Gastroesophageal sphincter (tissue), 4 donors: ENCODE measurements at regions not wholly inside any gene's neighbourhood (a gene's known extent, or its start where the extent isn't known, plus 50 kb on each side); places are given as distances from the start of the nearest gene placed in this dataset.

Source experiments
- ATAC-seq: fragments of 150-250 bp; one replicate; pipeline ENCODE4 v1.9.1; 2016; ENCODE audit warnings: mild to moderate bottlenecking, moderate library complexity
- H3K27ac ChIP-seq, 4 donors: fragments of 200-600 bp; sonication (generic) in 3 of 4; 1 replicate in 3 of 4; 2 replicates in 1 of 4; pipeline ENCODE4 v1.5.1; 2016 to 2019
- H3K27me3 ChIP-seq: fragments of 200-600 bp; sonication (generic); one replicate; pipeline ENCODE4 v1.5.1; 2019
- H3K36me3 ChIP-seq, 2 donors: fragments of 200-600 bp; sonication (generic); one replicate each; pipeline ENCODE4 v1.5.1; 2019; ENCODE audit warnings: control low read depth in 1 of 2
- H3K4me1 ChIP-seq, 3 donors: fragments of 200-600 bp; sonication (generic); 1 replicate in 2 of 3; 2 replicates in 1 of 3; pipeline ENCODE4 v1.5.1; 2016 to 2019; ENCODE audit warnings: control low read depth in 2 of 3
- H3K4me3 ChIP-seq, 2 donors: fragments of 200-600 bp; sonication (generic); one replicate each; pipeline ENCODE4 v1.5.1; 2019; ENCODE audit warnings: mild to moderate bottlenecking in 1 of 2, moderate library complexity in 1 of 2
- H3K9me3 ChIP-seq, 3 donors: fragments of 200-600 bp; sonication (generic); one replicate each; pipeline ENCODE4 v1.5.1; 2017 to 2019; ENCODE audit warnings: control low read depth in 2 of 3
- CTCF ChIP-seq, 4 experiments: fragments of 200-600 bp in 2 of 4; fragments of 450-650 bp in 2 of 4; sonication (generic) in 1 of 4; IDR thresholded peaks; one replicate each; pipeline ENCODE4 v1.5.1; 2017 to 2019; ENCODE audit warnings: antibody characterized with exemption in 4 of 4, mild to moderate bottlenecking in 2 of 4, moderate library complexity in 2 of 4
- EP300 ChIP-seq: sonication (generic); formaldehyde crosslinking; IDR thresholded peaks from one replicate; pipeline ENCODE4 v1.6.1; 2017; ENCODE audit warnings: antibody characterized with exemption, mild to moderate bottlenecking
- POLR2A ChIP-seq, 2 donors: fragments of 450-650 bp; IDR thresholded peaks; one replicate each; pipeline ENCODE4 v1.6.1; 2017; ENCODE audit warnings: antibody characterized with exemption in 2 of 2, mild to moderate bottlenecking in 2 of 2, moderate library complexity in 1 of 2
- POLR2AphosphoS5 ChIP-seq: sonication (generic); formaldehyde crosslinking; IDR thresholded peaks from one replicate; pipeline ENCODE4 v1.6.1; 2017; ENCODE audit warnings: antibody characterized with exemption
- WGBS, 2 donors: methylation state at CpG; one replicate each; pipeline ENCODE4 v1.1.5; 2018; ENCODE audit warnings: low coverage in 1 of 2; 5-methylcytosine and 5-hydroxymethylcytosine counted together

GRCh38 chr1:219506936-219507335 is 106.0 kb downstream of the ZC3H11B start:
- no peak overlapping the region for H3K27ac ChIP-seq
- ATAC-seq: no peak
- H3K4me1 ChIP-seq: peaks cover 0 to 10% (median 0%) of the 10 kb centered on the region in 3 donors
- H3K36me3 ChIP-seq: no peaks in the 10 kb centered on the region
- WGBS, 2 donors: 75 to 78% methylated on average over 1 of the region's 1 CpG
- H3K4me3 ChIP-seq: no peak overlapping the region
- TF ChIP-seq POLR2A (IDR thresholded peaks at IDR 0.05) (no peak), CTCF (IDR thresholded peaks at IDR 0.05) (no peak), POLR2AphosphoS5 (no peak), EP300 (no peak)
- no peaks in the 10 kb centered on the region for H3K9me3 ChIP-seq
- no peaks in the 10 kb centered on the region for H3K27me3 ChIP-seq

- Histone ChIP-seq H3K27ac (peak overlapping the region in 1 of 4 donors; percentile 43), H3K4me3 (no peak overlapping the region), H3K36me3 (no peaks in the 10 kb centered on the region), H3K4me1 (peaks cover 0 to 10% (median 0%) of the 10 kb centered on the region in 3 donors), H3K27me3 (no peaks in the 10 kb centered on the region), H3K9me3 (no peaks in the 10 kb centered on the region)
- no peak for TF ChIP-seq EP300
- TF ChIP-seq POLR2AphosphoS5: peak; percentile 66
- TF ChIP-seq CTCF (IDR thresholded peaks at IDR 0.05): no peak
- ATAC-seq: peak; percentile 48
- WGBS, 2 donors: 27% methylated on average over 2 of the region's 4 CpGs; no CpG with 5 or more reads in 1 of the 2 donors
Observed at GRCh38 chr1:219506473-219506899, 106.4 kb downstream of the ZC3H11B start.

GRCh38 chr1:219505886-219506285 is 107.0 kb downstream of the ZC3H11B start:
- Histone ChIP-seq H3K4me3 (no peak overlapping the region), H3K36me3 (no peaks in the 10 kb centered on the region), H3K27ac (peak overlapping the region in 1 of 4 donors; percentile 43), H3K27me3 (no peaks in the 10 kb centered on the region), H3K4me1 (peaks cover 0 to 10% (median 0%) of the 10 kb centered on the region in 3 donors), H3K9me3 (no peaks in the 10 kb centered on the region)
- TF ChIP-seq POLR2AphosphoS5 (no peak), EP300 (no peak), CTCF (IDR thresholded peaks at IDR 0.05) (no peak), POLR2A (IDR thresholded peaks at IDR 0.05) (no peak)
- ATAC-seq: no peak
- 80% methylated on average over 3 of the region's 3 CpGs for WGBS, 2 donors

GRCh38 chr1:219503604-219504003 is 109.3 kb downstream of the ZC3H11B start:
- no peak for TF ChIP-seq POLR2AphosphoS5
- no peak for TF ChIP-seq CTCF (IDR thresholded peaks at IDR 0.05)
- no peak for TF ChIP-seq POLR2A (IDR thresholded peaks at IDR 0.05)
- no peak for TF ChIP-seq EP300
- no peak overlapping the region for H3K4me3 ChIP-seq
- no peaks in the 10 kb centered on the region for H3K27me3 ChIP-seq
- ATAC-seq: no peak
- 58 to 86% methylated on average over 1 to 3 of the region's 4 CpGs for WGBS, 2 donors
- no peak overlapping the region for H3K27ac ChIP-seq
- peaks cover 0 to 10% (median 0%) of the 10 kb centered on the region in 3 donors for H3K4me1 ChIP-seq
- H3K9me3 ChIP-seq: no peaks in the 10 kb centered on the region
- no peaks in the 10 kb centered on the region for H3K36me3 ChIP-seq

GRCh38 chr1:219500327-219500897 is 112.5 kb downstream of the ZC3H11B start:
- 77 to 83% methylated on average over 4 to 6 of the region's 6 CpGs for WGBS, 2 donors
- Histone ChIP-seq H3K27ac (no peak overlapping the region), H3K4me1 (no peaks in the 10 kb centered on the region), H3K4me3 (no peak overlapping the region), H3K9me3 (no peaks in the 10 kb centered on the region), H3K27me3 (no peaks in the 10 kb centered on the region), H3K36me3 (no peaks in the 10 kb centered on the region)
- no peak for TF ChIP-seq EP300
- no peak for TF ChIP-seq POLR2AphosphoS5
- TF ChIP-seq POLR2A (IDR thresholded peaks at IDR 0.05): no peak
- TF ChIP-seq CTCF (IDR thresholded peaks at IDR 0.05): no peak
- ATAC-seq: peak; percentile 51
